DOHH2 (cell line): ENCODE measurements at regions not wholly inside any gene's neighbourhood (a gene's known extent, or its start where the extent isn't known, plus 50 kb on each side); places are given as distances from the start of the nearest gene placed in this dataset.

Experiments used
- H3F3A ChIP-seq: fragments of 200-600 bp; sonication (generic), shearing (Covaris generic); 2 replicates; pipeline ENCODE4 v1.6.0; 2016; ENCODE audit warnings: antibody characterized with exemption, mild to moderate bottlenecking; ENCODE audit not compliant: control insufficient read depth, insufficient read depth
- H3K27ac ChIP-seq: fragments of 200-600 bp; sonication (generic); 2 replicates; pipeline ENCODE4 v1.5.1; 2014; ENCODE audit warnings: low read depth, mild to moderate bottlenecking, low read length, moderate library complexity
- H3K27me3 ChIP-seq: fragments of 200-600 bp; sonication (generic); 2 replicates; pipeline ENCODE4 v1.6.1; 2014; ENCODE audit warnings: mild to moderate bottlenecking, low read length, mixed read lengths; ENCODE audit not compliant: control insufficient read depth
- H3K36me3 ChIP-seq: fragments of 200-600 bp; sonication (generic); 2 replicates; pipeline ENCODE4 v1.6.1; 2014; ENCODE audit warnings: mild to moderate bottlenecking, low read length, moderate library complexity, mixed read lengths; ENCODE audit not compliant: control insufficient read depth
- H3K4me1 ChIP-seq: fragments of 200-600 bp; sonication (generic); 2 replicates; pipeline ENCODE4 v1.6.1; 2014; ENCODE audit warnings: mild to moderate bottlenecking, low read length, mixed read lengths; ENCODE audit not compliant: control insufficient read depth
- H3K4me2 ChIP-seq: fragments of 200-600 bp; sonication (generic); 2 replicates; pipeline ENCODE4 v1.6.0; 2014; ENCODE audit warnings: mild to moderate bottlenecking, low read length, moderate library complexity
- H3K4me3 ChIP-seq: fragments of 200-600 bp; sonication (generic); 2 replicates; pipeline ENCODE4 v1.5.1; 2014; ENCODE audit warnings: mild to moderate bottlenecking, low read length, mixed read lengths
- H3K79me2 ChIP-seq: fragments of 200-600 bp; sonication (generic); 2 replicates; pipeline ENCODE4 v1.6.1; 2014; ENCODE audit warnings: mild to moderate bottlenecking, low read length, mixed read lengths; ENCODE audit not compliant: control insufficient read depth
- H3K9me2 ChIP-seq: fragments of 200-600 bp; sonication (generic); replicated peaks from 2 replicates; pipeline ENCODE4 v1.6.1; 2014; ENCODE audit warnings: mild to moderate bottlenecking, low read length, mixed read lengths; ENCODE audit not compliant: control insufficient read depth
- H3K9me3 ChIP-seq: fragments of 200-600 bp; sonication (generic); 2 replicates; pipeline ENCODE4 v1.6.1; 2014; ENCODE audit warnings: antibody characterized with exemption, low read length, mixed read lengths; ENCODE audit not compliant: control insufficient read depth, insufficient read depth
- H4K20me1 ChIP-seq: fragments of 200-600 bp; sonication (generic); 2 replicates; pipeline ENCODE4 v1.6.0; 2014; ENCODE audit warnings: low read depth, mild to moderate bottlenecking, antibody characterized with exemption, low read length, moderate library complexity; ENCODE audit not compliant: control insufficient read depth, insufficient read depth
- EZH2phosphoT487 ChIP-seq: fragments of 200-600 bp; sonication (generic); IDR thresholded peaks from 2 replicates; pipeline ENCODE4 v1.6.1; 2017; ENCODE audit warnings: borderline replicate concordance, mild to moderate bottlenecking, antibody characterized with exemption, low read length, moderate library complexity, mixed read lengths
- TF ChIP-seq, protein P1 (sequence below): fragments of 200-600 bp; sonication (generic); IDR thresholded peaks from one replicate; pipeline ENCODE4 v1.5.1; 2014; ENCODE audit warnings: antibody characterized with exemption, mild to moderate bottlenecking, low read depth, low read length; ENCODE audit not compliant: poor library complexity, severe bottlenecking

DNA sequence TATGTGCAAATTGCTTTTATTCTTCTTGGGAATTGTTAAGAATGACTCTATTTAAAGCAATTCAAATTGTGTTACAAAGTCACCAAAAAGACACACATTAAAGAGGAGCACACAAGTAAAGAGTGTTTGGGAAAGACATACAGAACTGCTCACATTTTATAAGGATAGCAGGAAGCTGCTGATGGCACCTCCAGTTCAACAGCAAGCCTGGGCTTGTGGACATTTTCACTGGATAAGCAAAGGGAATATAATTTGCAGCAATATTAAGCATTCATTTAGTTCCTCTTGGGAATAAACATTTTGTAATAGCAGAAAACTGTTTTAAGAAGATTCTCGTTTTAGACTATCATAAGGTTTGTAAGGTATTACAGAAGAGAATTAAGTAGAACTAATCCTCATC, 1271.9 kb downstream of the ZPLD1 start:
- Histone ChIP-seq H3K4me3 (no peak overlapping the region), H3K27me3 (no peaks in the 10 kb centered on the region), H3K9me3 (no peaks in the 10 kb centered on the region), H4K20me1 (no peaks in the 10 kb centered on the region), H3F3A (no peaks in the 10 kb centered on the region), H3K36me3 (no peaks in the 10 kb centered on the region), H3K27ac (no peak overlapping the region), H3K79me2 (no peaks in the 10 kb centered on the region), H3K9me2 (no peaks in the 10 kb centered on the region), H3K4me1 (no peaks in the 10 kb centered on the region), H3K4me2 (no peak overlapping the region)
- TF ChIP-seq, protein P1, sequence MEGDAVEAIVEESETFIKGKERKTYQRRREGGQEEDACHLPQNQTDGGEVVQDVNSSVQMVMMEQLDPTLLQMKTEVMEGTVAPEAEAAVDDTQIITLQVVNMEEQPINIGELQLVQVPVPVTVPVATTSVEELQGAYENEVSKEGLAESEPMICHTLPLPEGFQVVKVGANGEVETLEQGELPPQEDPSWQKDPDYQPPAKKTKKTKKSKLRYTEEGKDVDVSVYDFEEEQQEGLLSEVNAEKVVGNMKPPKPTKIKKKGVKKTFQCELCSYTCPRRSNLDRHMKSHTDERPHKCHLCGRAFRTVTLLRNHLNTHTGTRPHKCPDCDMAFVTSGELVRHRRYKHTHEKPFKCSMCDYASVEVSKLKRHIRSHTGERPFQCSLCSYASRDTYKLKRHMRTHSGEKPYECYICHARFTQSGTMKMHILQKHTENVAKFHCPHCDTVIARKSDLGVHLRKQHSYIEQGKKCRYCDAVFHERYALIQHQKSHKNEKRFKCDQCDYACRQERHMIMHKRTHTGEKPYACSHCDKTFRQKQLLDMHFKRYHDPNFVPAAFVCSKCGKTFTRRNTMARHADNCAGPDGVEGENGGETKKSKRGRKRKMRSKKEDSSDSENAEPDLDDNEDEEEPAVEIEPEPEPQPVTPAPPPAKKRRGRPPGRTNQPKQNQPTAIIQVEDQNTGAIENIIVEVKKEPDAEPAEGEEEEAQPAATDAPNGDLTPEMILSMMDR, result no peak
- TF ChIP-seq EZH2phosphoT487, result no peak

DNA sequence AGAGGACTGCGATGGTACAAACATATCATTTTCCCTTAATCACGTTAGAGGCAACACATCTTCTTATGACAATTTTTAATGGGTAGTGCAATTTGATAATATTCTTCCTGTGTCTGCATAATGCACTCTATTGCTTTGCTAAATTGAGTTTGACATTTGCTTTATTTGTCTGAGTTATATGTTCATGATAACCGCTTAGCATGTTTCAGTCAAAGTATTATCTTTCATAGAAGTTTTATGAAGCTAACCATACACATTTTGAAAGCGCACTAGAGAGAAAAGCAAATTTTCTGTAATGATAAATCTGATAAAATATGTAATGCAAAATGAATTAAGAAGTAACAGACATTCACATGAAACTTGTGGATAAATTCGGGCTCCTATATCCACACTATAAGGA, 1276.9 kb downstream of the ZPLD1 start:
- no peaks in the 10 kb centered on the region for H4K20me1 ChIP-seq
- H3K27ac ChIP-seq, result no peak overlapping the region
- no peaks in the 10 kb centered on the region for H3K9me3 ChIP-seq
- no peaks in the 10 kb centered on the region for H3K36me3 ChIP-seq
- no peaks in the 10 kb centered on the region for H3F3A ChIP-seq
- TF ChIP-seq EZH2phosphoT487, result no peak
- no peaks in the 10 kb centered on the region for H3K4me1 ChIP-seq
- H3K79me2 ChIP-seq, result no peaks in the 10 kb centered on the region
- H3K4me3 ChIP-seq, result no peak overlapping the region
- H3K9me2 ChIP-seq, result no peaks in the 10 kb centered on the region
- no peak overlapping the region for H3K4me2 ChIP-seq
- H3K27me3 ChIP-seq, result no peaks in the 10 kb centered on the region

DNA sequence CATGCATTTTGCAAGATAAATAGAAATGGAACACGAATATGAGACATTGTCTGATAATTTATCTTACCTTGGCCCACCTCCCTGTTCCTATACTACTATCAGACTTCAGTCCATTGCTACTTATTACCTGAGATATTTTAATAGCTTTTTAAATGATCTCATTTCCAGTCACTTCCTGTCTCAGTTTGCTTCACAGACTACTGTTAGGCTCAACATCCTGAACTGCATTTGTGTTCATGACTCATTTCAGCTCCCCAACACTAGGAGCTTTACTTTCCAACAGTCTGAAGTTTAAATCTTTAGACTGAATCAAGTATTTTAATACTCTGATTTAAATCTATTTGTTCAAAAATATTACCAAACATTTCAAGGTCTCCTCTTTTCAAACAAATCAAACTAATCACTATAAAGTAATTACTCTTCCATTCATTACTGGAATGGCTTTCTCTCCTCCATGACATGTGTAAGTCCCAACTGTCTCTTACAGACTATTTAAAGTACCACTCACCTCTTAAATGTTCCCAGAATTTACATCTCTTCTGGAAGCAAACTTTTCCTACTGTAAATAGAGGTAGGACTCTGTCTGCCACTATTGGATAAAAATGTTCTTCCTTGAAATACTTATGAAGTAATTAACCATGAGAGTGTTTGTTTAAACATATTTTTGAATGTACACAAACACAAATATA, 1277.6 kb downstream of the ZPLD1 start:
- H3K27me3 ChIP-seq, result no peaks in the 10 kb centered on the region
- H3K4me3 ChIP-seq, result no peak overlapping the region
- no peaks in the 10 kb centered on the region for H3K79me2 ChIP-seq
- no peaks in the 10 kb centered on the region for H3K36me3 ChIP-seq
- no peaks in the 10 kb centered on the region for H3K9me2 ChIP-seq
- no peaks in the 10 kb centered on the region for H3F3A ChIP-seq
- TF ChIP-seq EZH2phosphoT487, result no peak
- TF ChIP-seq, protein P1, result no peak
- H3K27ac ChIP-seq, result no peak overlapping the region
- H3K4me2 ChIP-seq, result no peak overlapping the region
- no peaks in the 10 kb centered on the region for H3K4me1 ChIP-seq
- no peaks in the 10 kb centered on the region for H4K20me1 ChIP-seq
- no peaks in the 10 kb centered on the region for H3K9me3 ChIP-seq

DNA sequence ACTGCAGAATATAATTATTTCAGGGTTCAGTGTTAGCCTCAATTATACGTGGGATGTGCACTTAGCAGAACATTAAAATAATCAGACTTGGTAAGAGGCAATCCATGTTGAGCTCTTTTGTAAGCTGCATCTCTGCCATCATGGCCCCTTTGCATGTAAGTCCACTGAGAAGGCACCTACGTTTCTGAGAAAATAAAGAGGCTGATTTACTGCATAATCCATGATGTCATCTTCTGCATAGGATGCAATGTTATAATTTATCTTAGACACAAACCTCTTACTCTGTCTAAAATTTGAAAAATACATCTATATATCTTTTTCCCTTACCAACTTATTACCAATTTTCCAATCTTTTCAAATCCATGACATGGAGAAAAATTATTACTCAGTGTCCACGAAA, 1294.7 kb downstream of the ZPLD1 start:
- Histone ChIP-seq H3K4me2 (no peak overlapping the region), H3F3A (no peaks in the 10 kb centered on the region), H3K36me3 (no peaks in the 10 kb centered on the region), H4K20me1 (no peaks in the 10 kb centered on the region), H3K27me3 (no peaks in the 10 kb centered on the region), H3K79me2 (no peaks in the 10 kb centered on the region), H3K9me2 (no peaks in the 10 kb centered on the region), H3K4me3 (no peak overlapping the region), H3K9me3 (no peaks in the 10 kb centered on the region), H3K4me1 (no peaks in the 10 kb centered on the region), H3K27ac (no peak overlapping the region)
- TF ChIP-seq, protein P1, result no peak
- no peak for TF ChIP-seq EZH2phosphoT487
